Stimulated activated CD4-positive, alpha-beta T cell treated with anti-CD3 and anti-CD28 coated beads, Interleukin-1b, Interleukin-23, amount 100 ng/mL, for 48 hours (primary cell): ENCODE measurements at regions not wholly inside any gene's neighbourhood (a gene's known extent, or its start where the extent isn't known, plus 50 kb on each side); places are given as distances from the start of the nearest gene placed in this dataset.
"Not testable (repeated sequence)": the region's sequence is repeated elsewhere in the genome, so short reads cannot be mapped to it uniquely, and the experiment has no call there.

Experiments
- DNase-seq: peaks from one replicate; pipeline ENCODE4 v3.0.0-alpha.2; 2020

- DNase-seq = no peak
These were observed 88.5 kb upstream of the XIST start for GRCh38 chrX:73940893-73941470.

- not testable (repeated sequence) for DNase-seq
These were observed 85.3 kb upstream of the XIST start for GRCh38 chrX:73937843-73938242.

GRCh38 chrX:73932522-73932921 is 80.0 kb upstream of the XIST start:
- DNase-seq = no peak

GRCh38 chrX:73930300-73930699 is 77.8 kb upstream of the XIST start:
- no peak for DNase-seq

- no peak for DNase-seq
These were observed 70.4 kb upstream of the XIST start for GRCh38 chrX:73922856-73923455.

- no peak for DNase-seq
These were observed 64.6 kb upstream of the XIST start for GRCh38 chrX:73916931-73917667.

- DNase-seq = no peak
These were observed 64.0 kb upstream of the XIST start for GRCh38 chrX:73916489-73916888.

DNA sequence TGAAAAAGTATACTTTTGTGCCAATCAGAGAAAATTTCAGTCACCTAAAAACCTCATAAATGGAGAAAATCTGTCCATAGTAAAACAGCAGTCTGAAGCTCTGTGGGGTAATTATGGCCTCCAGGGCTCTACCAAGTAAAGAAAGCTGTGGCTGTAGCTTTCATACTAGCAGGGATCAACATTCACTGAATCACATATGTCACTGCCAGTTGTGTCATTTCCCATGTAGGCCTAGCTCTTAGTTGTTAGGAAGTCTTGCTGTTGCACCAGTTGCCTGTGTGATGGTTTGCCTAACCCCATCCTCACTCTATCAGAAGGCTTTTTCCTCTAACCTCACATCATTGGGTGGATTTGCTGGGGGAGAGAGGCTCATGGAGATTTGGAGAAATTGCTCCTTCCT is 62.3 kb upstream of the XIST start:
- not testable (repeated sequence) for DNase-seq

- DNase-seq = no peak
These were observed 61.1 kb upstream of the XIST start for GRCh38 chrX:73913580-73913979.

DNA sequence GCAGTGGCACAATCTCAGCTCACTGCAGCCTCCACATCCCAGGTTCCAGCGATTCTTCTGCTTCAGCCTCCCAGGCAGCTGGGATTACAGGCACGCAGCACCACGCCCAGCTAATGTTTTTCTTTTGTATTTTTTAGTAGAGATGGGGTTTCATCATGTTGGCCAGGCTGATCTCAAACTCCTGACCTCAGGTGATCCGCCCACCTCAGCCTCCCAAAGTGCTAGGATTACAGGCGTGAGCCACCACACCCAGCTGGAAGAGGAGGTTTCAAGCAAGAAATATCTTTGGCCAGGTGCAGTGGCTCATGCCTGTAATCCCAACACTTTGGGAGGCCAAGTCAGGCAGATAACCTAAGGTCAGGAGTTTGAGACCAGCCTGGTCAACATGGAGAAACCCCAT is 59.4 kb upstream of the XIST start:
- not testable (repeated sequence) for DNase-seq

DNA sequence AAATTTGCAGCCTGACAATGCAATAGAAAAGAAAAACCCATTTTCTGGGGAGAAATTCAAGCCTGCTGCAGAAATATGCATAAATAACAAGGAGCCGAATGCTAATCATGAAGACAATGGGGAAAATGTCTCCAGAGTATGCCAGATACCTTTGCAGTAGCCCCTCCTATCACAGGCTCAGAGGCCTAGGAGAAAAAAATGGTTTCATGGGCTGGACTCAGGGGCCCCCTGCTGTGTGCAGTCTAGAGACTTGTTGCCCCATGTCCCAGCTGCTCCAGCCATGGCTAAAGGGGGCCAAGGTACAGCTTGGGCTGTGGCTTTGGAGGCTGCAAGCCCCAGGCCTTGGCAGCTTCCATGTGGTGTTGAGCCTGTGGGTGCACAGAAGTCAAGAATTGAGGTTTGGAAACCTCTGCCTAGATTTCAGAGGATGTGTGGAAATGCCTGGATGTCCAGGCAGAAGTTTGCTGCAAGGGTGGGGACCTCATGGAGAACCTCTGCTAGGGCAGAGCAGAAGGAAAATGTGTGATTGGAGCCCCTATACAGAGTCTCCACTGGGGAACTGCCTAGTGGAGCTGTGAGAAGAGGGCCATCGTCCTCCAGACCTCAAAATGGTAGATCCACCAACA is 53.3 kb upstream of the XIST start:
- not testable (repeated sequence) for DNase-seq

- DNase-seq = no peak
These were observed 51.4 kb upstream of the XIST start for GRCh38 chrX:73903941-73904340.
